B cell (primary cell): ENCODE measurements at regions not wholly inside any gene's neighbourhood (a gene's known extent, or its start where the extent isn't known, plus 50 kb on each side); places are given as distances from the start of the nearest gene placed in this dataset.

Experiments
- ATAC-seq: fragments of 200-7000 bp; cut with Tn5 transposase; one replicate; pipeline ENCODE4 v1.10.0; 2021; ENCODE audit warnings: low read depth, mild to moderate bottlenecking, moderate number of reproducible peaks, moderate library complexity
- CTCF ChIA-PET: fragments of 350-600 bp; sonication (Branson Sonifier 250); formaldehyde crosslinking; loops from one replicate; lab custom pipeline; 2021; ENCODE audit warnings: antibody characterized with exemption, inconsistent platforms; lab: Charles Lee
- POLR2A ChIA-PET: fragments of 350-600 bp; sonication (Branson Sonifier 250); formaldehyde crosslinking; loops from one replicate; lab custom pipeline; 2021; ENCODE audit warnings: antibody characterized with exemption; lab: Charles Lee
- DNase-seq: peaks from one replicate; pipeline ENCODE4 v3.0.0; 2013
- H2AFZ ChIP-seq: 2 replicates; pipeline ENCODE4 v1.6.1; 2012; ENCODE audit warnings: mild to moderate bottlenecking, low read depth, low read length; ENCODE audit not compliant: insufficient read depth, poor library complexity, severe bottlenecking
- H3K27ac ChIP-seq, 2 donors: 1 replicate in 1 of 2; 2 replicates in 1 of 2; pipeline ENCODE4 v1.5.1; 2012 to 2013; ENCODE audit warnings: low read length in 2 of 2, mild to moderate bottlenecking in 2 of 2, moderate library complexity in 1 of 2
- H3K27me3 ChIP-seq, 4 experiments: fragments of 200-600 bp in 1 of 4; sonication (generic) in 1 of 4; replicated peaks in 1 of 4; 1 replicate in 2 of 4; 2 replicates in 2 of 4; pipeline versions ENCODE4 v1.6.1 to v1.7.0; 2013 to 2016; ENCODE audit warnings: low read length in 3 of 4, mild to moderate bottlenecking in 2 of 4, mixed read lengths in 1 of 4, moderate library complexity in 1 of 4; ENCODE audit not compliant: insufficient read depth in 4 of 4, control insufficient read depth in 3 of 4; ENCODE audit errors: control extremely low read depth in 1 of 4
- H3K36me3 ChIP-seq, 2 experiments: replicated peaks in 1 of 2; 1 replicate in 1 of 2; 2 replicates in 1 of 2; pipeline versions ENCODE4 v1.6.1 to v1.7.1; 2013; ENCODE audit warnings: low read length in 1 of 2; ENCODE audit not compliant: insufficient read depth in 2 of 2, control insufficient read depth in 1 of 2; ENCODE audit errors: control extremely low read depth in 1 of 2, extremely low read depth in 1 of 2
- H3K4me1 ChIP-seq, 2 donors: fragments of 200-600 bp in 1 of 2; sonication (generic) in 1 of 2; 1 replicate in 1 of 2; 2 replicates in 1 of 2; pipeline versions ENCODE4 v1.5.1 to v1.6.1; 2013 to 2017; ENCODE audit warnings: low read length in 2 of 2; ENCODE audit not compliant: control insufficient read depth in 2 of 2, insufficient read depth in 2 of 2
- H3K4me2 ChIP-seq: replicated peaks from 2 replicates; pipeline ENCODE3; 2012; ENCODE audit warnings: mild to moderate bottlenecking, low read depth, low read length; ENCODE audit not compliant: poor library complexity, severe bottlenecking
- H3K4me3 ChIP-seq, 5 experiments: fragments of 200-600 bp in 1 of 5; sonication (generic) in 1 of 5; 1 replicate in 3 of 5; 2 replicates in 2 of 5; pipeline versions ENCODE4 v1.5.1 to v1.7.0; 2011 to 2016; ENCODE audit warnings: low read length in 4 of 5, mild to moderate bottlenecking in 4 of 5, low read depth in 2 of 5, control low read depth in 1 of 5, moderate library complexity in 1 of 5; ENCODE audit not compliant: insufficient read depth in 1 of 5; ENCODE audit errors: control extremely low read depth in 1 of 5, extremely low read depth in 1 of 5
- H3K79me2 ChIP-seq: fragments of 200-600 bp; sonication (generic); one replicate; pipeline ENCODE4 v1.6.0; 2016; ENCODE audit warnings: low read length; ENCODE audit not compliant: control insufficient read depth, insufficient read depth
- H3K9ac ChIP-seq: fragments of 200-600 bp; sonication (generic); 2 replicates; pipeline ENCODE4 v1.6.1; 2017; ENCODE audit warnings: mild to moderate bottlenecking, low read length, moderate library complexity
- H3K9me3 ChIP-seq, 3 donors: one replicate each; pipeline versions ENCODE4 v1.6.1 to v1.7.1; 2013; ENCODE audit warnings: low read length in 2 of 3; ENCODE audit not compliant: control insufficient read depth in 2 of 3, insufficient read depth in 1 of 3; ENCODE audit errors: control extremely low read depth in 1 of 3
- H4K20me1 ChIP-seq: 2 replicates; pipeline ENCODE4 v1.6.0; 2012; ENCODE audit warnings: mild to moderate bottlenecking, low read length; ENCODE audit not compliant: insufficient read depth, control insufficient read depth, poor library complexity, severe bottlenecking
- H3K27ac Mint-ChIP-seq: one replicate; pipeline ENCODE4 v1.8.0; 2021; ENCODE audit warnings: mixed read lengths
- H3K27me3 Mint-ChIP-seq: one replicate; pipeline ENCODE4 v1.8.0; 2021; ENCODE audit warnings: mixed read lengths
- H3K4me1 Mint-ChIP-seq: one replicate; pipeline ENCODE4 v1.8.0; 2021; ENCODE audit warnings: mixed read lengths
- H3K4me3 Mint-ChIP-seq: one replicate; pipeline ENCODE4 v1.8.0; 2021; ENCODE audit warnings: mixed read lengths
- H3K9me3 Mint-ChIP-seq: one replicate; pipeline ENCODE4 v1.8.0; 2022; ENCODE audit warnings: mixed read lengths; ENCODE audit not compliant: insufficient read depth
- CTCF ChIP-seq: fragments of 200-600 bp; IDR thresholded peaks from one replicate; pipeline ENCODE4 v1.8.0; 2022; ENCODE audit warnings: antibody characterized with exemption, mild to moderate bottlenecking
- EZH2 ChIP-seq: IDR thresholded peaks from 2 replicates; pipeline ENCODE4 v1.6.1; 2012; ENCODE audit warnings: borderline replicate concordance, low read depth, mild to moderate bottlenecking, moderate library complexity, low read length; ENCODE audit not compliant: insufficient read depth, poor library complexity, severe bottlenecking
- WGBS: methylation state at CpG from one replicate; pipeline ENCODE4 v1.1.5; 2013; ENCODE audit warnings: missing lambda C conversion rate; ENCODE audit not compliant: insufficient coverage; 5-methylcytosine and 5-hydroxymethylcytosine counted together
- intact Hi-C: fragments of 100-400 bp; cut with micrococcal nuclease; formaldehyde crosslinking; loops from one replicate; pipeline ENCODE4 v1.10.0; 2022

GRCh38 chr5:86523718-86524117 is 94.0 kb upstream of the COX7C start:
- Histone ChIP-seq H4K20me1 (no peaks in the 10 kb centered on the region), H3K9me3 (no peaks in the 10 kb centered on the region), H3K9ac (no peak overlapping the region), H3K36me3 (no peaks in the 10 kb centered on the region), H3K79me2 (no peaks in the 10 kb centered on the region), H3K4me1 (no peaks in the 10 kb centered on the region), H3K4me3 (no peak overlapping the region), H3K27me3 (no peaks in the 10 kb centered on the region), H2AFZ (no peak overlapping the region), H3K4me2 (no peak overlapping the region), H3K27ac (no peak overlapping the region)
- no peaks in the 10 kb centered on the region for H3K27me3 Mint-ChIP-seq
- WGBS = 57% methylated on average over 3 of the region's 3 CpGs
- TF ChIP-seq CTCF = no peak
- TF ChIP-seq EZH2 = no peak
- intact Hi-C loops = no loop called here
- no peak overlapping the region for H3K27ac Mint-ChIP-seq
- no peaks in the 10 kb centered on the region for H3K9me3 Mint-ChIP-seq
- no peak for DNase-seq
- no peaks in the 10 kb centered on the region for H3K4me1 Mint-ChIP-seq
- no peak for ATAC-seq
- POLR2A ChIA-PET = no interaction called here
- CTCF ChIA-PET = no interaction called here
- no peak overlapping the region for H3K4me3 Mint-ChIP-seq

- Mint-ChIP-seq H3K27ac (no peak overlapping the region), H3K27me3 (no peaks in the 10 kb centered on the region), H3K4me3 (no peak overlapping the region), H3K9me3 (no peaks in the 10 kb centered on the region), H3K4me1 (no peaks in the 10 kb centered on the region)
- H3K9me3 ChIP-seq = no peaks in the 10 kb centered on the region
- no peak overlapping the region for H3K4me2 ChIP-seq
- H4K20me1 ChIP-seq = no peaks in the 10 kb centered on the region
- no peak overlapping the region for H3K4me3 ChIP-seq
- POLR2A ChIA-PET = no interaction called here
- no peak overlapping the region for H3K9ac ChIP-seq
- intact Hi-C loops = no loop called here
- ATAC-seq (no peak), DNase-seq (no peak)
- H3K36me3 ChIP-seq = no peaks in the 10 kb centered on the region
- no peaks in the 10 kb centered on the region for H3K4me1 ChIP-seq
- CTCF ChIA-PET = no interaction called here
- no peak overlapping the region for H2AFZ ChIP-seq
- no peaks in the 10 kb centered on the region for H3K27me3 ChIP-seq
- no peak overlapping the region for H3K27ac ChIP-seq
- WGBS = no CpG with 5 or more reads among the region's 2 CpGs
- TF ChIP-seq CTCF = no peak
- no peak for TF ChIP-seq EZH2
- no peaks in the 10 kb centered on the region for H3K79me2 ChIP-seq
Measured at GRCh38 chr5:86525622-86526021, 92.1 kb upstream of the COX7C start.
